ENCODE measurements at regions not wholly inside any gene's neighbourhood (a gene's known extent, or its start where the extent isn't known, plus 50 kb on each side); places are given as distances from the start of the nearest gene placed in this dataset.
"Not testable (repeated sequence)": the region's sequence is repeated elsewhere in the genome, so short reads cannot be mapped to it uniquely, and the experiment has no call there.

DNA sequence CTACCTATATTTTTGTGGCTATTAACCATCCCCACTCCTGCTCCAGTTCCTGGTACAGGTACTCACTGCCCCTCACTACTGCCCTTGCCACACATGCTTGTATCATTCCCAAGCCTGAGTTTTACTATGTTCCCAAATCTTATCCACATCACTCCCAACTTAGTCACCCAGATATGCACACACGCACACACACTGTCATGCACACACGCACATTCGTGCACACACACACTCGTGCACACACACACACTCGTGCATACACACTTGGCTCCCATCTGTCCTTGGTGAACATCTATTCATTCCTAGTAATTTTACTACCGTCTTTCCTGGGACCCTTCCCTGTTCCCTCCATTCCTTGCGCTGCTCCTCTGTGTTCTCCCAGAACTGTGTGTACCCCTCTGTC, 287.2 kb upstream of the RNF32 start:
- Histone ChIP-seq H3K4me1 (no peaks in the 10 kb centered on the region), H3K27me3 (no peaks in the 10 kb centered on the region), H3K4me3 (no peak overlapping the region), H3K36me3 (no peaks in the 10 kb centered on the region), H3K27ac (no peak overlapping the region), H3K9me3 (no peaks in the 10 kb centered on the region)
- no peak for DNase-seq (ENCODE audit: low spot score in 2 of 2)
- intact Hi-C loops (cut with DNase I), result no loop called here
- no peak for TF ChIP-seq CTCF (IDR thresholded peaks at IDR 0.05)

GRCh38 chr7:156347703-156348248, 292.8 kb upstream of the RNF32 start:
- H3K27ac ChIP-seq; H3K4me1 ChIP-seq; H3K36me3 ChIP-seq; intact Hi-C loops (cut with DNase I); H3K4me3 ChIP-seq; H3K9me3 ChIP-seq; H3K27me3 ChIP-seq; DNase-seq (ENCODE audit: low spot score in 2 of 2): not testable (repeated sequence)

- Histone ChIP-seq H3K9me3 (no peaks in the 10 kb centered on the region), H3K36me3 (no peaks in the 10 kb centered on the region), H3K27me3 (no peaks in the 10 kb centered on the region), H3K4me1 (no peaks in the 10 kb centered on the region), H3K4me3 (no peak overlapping the region), H3K27ac (no peak overlapping the region)
- TF ChIP-seq CTCF (IDR thresholded peaks at IDR 0.05), result no peak
- DNase-seq (ENCODE audit: low spot score in 2 of 2), result no peak
- intact Hi-C loops (cut with DNase I), result no loop called here
These were observed 293.4 kb upstream of the RNF32 start for GRCh38 chr7:156347132-156347531.

DNA sequence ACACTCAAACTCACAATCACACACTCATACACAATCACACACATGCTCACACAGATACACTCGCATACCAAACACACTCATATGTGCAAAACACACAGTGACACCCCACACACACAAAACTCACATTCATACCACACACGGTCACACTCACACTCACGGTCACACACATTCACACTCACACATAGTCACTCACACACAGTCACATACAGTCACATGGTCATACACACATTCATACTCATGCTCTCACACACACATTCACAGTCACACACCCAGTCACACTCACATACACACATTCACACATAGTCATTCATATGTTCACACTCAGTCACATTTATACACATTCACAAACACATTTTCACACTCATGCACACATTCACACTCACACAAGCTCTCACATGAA, 296.0 kb upstream of the RNF32 start:
- Histone ChIP-seq H3K27ac (no peak overlapping the region), H3K9me3 (no peaks in the 10 kb centered on the region), H3K4me3 (no peak overlapping the region), H3K4me1 (no peaks in the 10 kb centered on the region), H3K36me3 (no peaks in the 10 kb centered on the region), H3K27me3 (no peaks in the 10 kb centered on the region)
- intact Hi-C loops (cut with DNase I), result no loop called here
- no peak for TF ChIP-seq CTCF (IDR thresholded peaks at IDR 0.05)
- no peak for DNase-seq (ENCODE audit: low spot score in 2 of 2)

- no peaks in the 10 kb centered on the region for H3K9me3 ChIP-seq
- intact Hi-C loops (cut with DNase I), result no loop called here
- DNase-seq (ENCODE audit: low spot score in 2 of 2), result no peak
- H3K27ac ChIP-seq, result no peak overlapping the region
- no peaks in the 10 kb centered on the region for H3K4me1 ChIP-seq
- no peak overlapping the region for H3K4me3 ChIP-seq
- no peak for TF ChIP-seq CTCF (IDR thresholded peaks at IDR 0.05)
- no peaks in the 10 kb centered on the region for H3K36me3 ChIP-seq
- no peaks in the 10 kb centered on the region for H3K27me3 ChIP-seq
These were observed 305.9 kb upstream of the RNF32 start for GRCh38 chr7:156334636-156335035.

- Histone ChIP-seq H3K27me3 (no peaks in the 10 kb centered on the region), H3K9me3 (no peaks in the 10 kb centered on the region), H3K4me3 (no peak overlapping the region), H3K4me1 (no peaks in the 10 kb centered on the region), H3K36me3 (no peaks in the 10 kb centered on the region), H3K27ac (no peak overlapping the region)
- DNase-seq (ENCODE audit: low spot score in 2 of 2), result no peak
- TF ChIP-seq CTCF (IDR thresholded peaks at IDR 0.05), result no peak
- intact Hi-C loops (cut with DNase I), result no loop called here
These were observed 312.7 kb upstream of the RNF32 start for GRCh38 chr7:156327916-156328315.
